H1 (cell line): ENCODE measurements at regions not wholly inside any gene's neighbourhood (a gene's known extent, or its start where the extent isn't known, plus 50 kb on each side); places are given as distances from the start of the nearest gene placed in this dataset.

Experiments used
- HDAC2 ChIP-seq, 2 experiments: fragments of 300-600 bp in 1 of 2; sonication (generic) in 1 of 2; IDR thresholded peaks; 2 replicates each; pipeline ENCODE4 v1.6.1; 2011 to 2012; ENCODE audit warnings: low read depth in 2 of 2, low read length in 2 of 2, mild to moderate bottlenecking in 2 of 2, moderate library complexity in 2 of 2, borderline replicate concordance in 1 of 2, inconsistent platforms in 1 of 2

GRCh38 chr12:42919691-42920090 lies 330.1 kb upstream of the PRICKLE1 start (continued):
- TF ChIP-seq HDAC2 (IDR thresholded peaks at IDR 0.05; ENCODE audit: borderline replicate concordance in 1 of 2, low read depth in 2 of 2, low read length in 2 of 2) = no peak
